PFSK-1 (cell line): ENCODE measurements at regions not wholly inside any gene's neighbourhood (a gene's known extent, or its start where the extent isn't known, plus 50 kb on each side); places are given as distances from the start of the nearest gene placed in this dataset.

Experiments
- POLR2AphosphoS5 ChIP-seq: IDR thresholded peaks from 2 replicates; pipeline ENCODE4 v1.6.1; 2012; ENCODE audit warnings: low read depth, mild to moderate bottlenecking, control low read depth, low read length, moderate library complexity
- TAF1 ChIP-seq: IDR thresholded peaks from 2 replicates; pipeline ENCODE4 v1.6.1; 2012; ENCODE audit warnings: low read length, control low read depth, borderline replicate concordance; ENCODE audit not compliant: insufficient read depth

GRCh38 chr20:1734269-1734858 lies 76.8 kb upstream of the SIRPG start:
- TF ChIP-seq POLR2AphosphoS5 (no peak), TAF1 (no peak)
